ENCODE measurements at regions not wholly inside any gene's neighbourhood (a gene's known extent, or its start where the extent isn't known, plus 50 kb on each side); places are given as distances from the start of the nearest gene placed in this dataset.

- no peak overlapping the region for H3K4me3 ChIP-seq (ENCODE audit: low read depth, low read length)
- DNase-seq (ENCODE audit: low read depth) = no peak
- no peaks in the 10 kb centered on the region for H3K27me3 ChIP-seq (ENCODE audit: control insufficient read depth, insufficient read depth, low read length)
- CTCF ChIA-PET = no interaction called here
- H3K36me3 ChIP-seq (ENCODE audit: control insufficient read depth, insufficient read depth, low read length) = no peaks in the 10 kb centered on the region
- POLR2A ChIA-PET = no interaction called here
- TF ChIP-seq CTCF (IDR thresholded peaks at IDR 0.05; ENCODE audit: insufficient read depth, low read depth, low read length) = no peak
These were observed 149.7 kb downstream of the NMUR2 start for GRCh38 chr5:152255411-152255810.

- H3K4me3 ChIP-seq (ENCODE audit: low read depth, low read length) = no peak overlapping the region
- H3K36me3 ChIP-seq (ENCODE audit: control insufficient read depth, insufficient read depth, low read length) = no peaks in the 10 kb centered on the region
- DNase-seq (ENCODE audit: low read depth) = no peak
- POLR2A ChIA-PET = no interaction called here
- TF ChIP-seq CTCF (IDR thresholded peaks at IDR 0.05; ENCODE audit: insufficient read depth, low read depth, low read length) = no peak
- no peaks in the 10 kb centered on the region for H3K27me3 ChIP-seq (ENCODE audit: control insufficient read depth, insufficient read depth, low read length)
- CTCF ChIA-PET = interaction anchor here (0.6 to 0.7 kb wide), 2 partner anchors 25 to 314 kb away, joined by 3 read pairs; no protein-coding TSS in a partner anchor
These were observed 157.2 kb downstream of the NMUR2 start for GRCh38 chr5:152247850-152248385.

GRCh38 chr5:152246401-152246800 lies 158.7 kb downstream of the NMUR2 start:
- Histone ChIP-seq H3K4me3 (ENCODE audit: low read depth, low read length) (no peak overlapping the region), H3K36me3 (ENCODE audit: control insufficient read depth, insufficient read depth, low read length) (no peaks in the 10 kb centered on the region), H3K27me3 (ENCODE audit: control insufficient read depth, insufficient read depth, low read length) (no peaks in the 10 kb centered on the region)
- no peak for TF ChIP-seq CTCF (IDR thresholded peaks at IDR 0.05; ENCODE audit: insufficient read depth, low read depth, low read length)
- CTCF ChIA-PET = no interaction called here
- POLR2A ChIA-PET = no interaction called here
- no peak for DNase-seq (ENCODE audit: low read depth)

- no peaks in the 10 kb centered on the region for H3K36me3 ChIP-seq (ENCODE audit: control insufficient read depth, insufficient read depth, low read length)
- no peaks in the 10 kb centered on the region for H3K27me3 ChIP-seq (ENCODE audit: control insufficient read depth, insufficient read depth, low read length)
- DNase-seq (ENCODE audit: low read depth) = no peak
- no peak overlapping the region for H3K4me3 ChIP-seq (ENCODE audit: low read depth, low read length)
- no peak for TF ChIP-seq CTCF (IDR thresholded peaks at IDR 0.05; ENCODE audit: insufficient read depth, low read depth, low read length)
- ChIA-PET CTCF (no interaction called here), POLR2A (no interaction called here)
These were observed 167.5 kb downstream of the NMUR2 start for GRCh38 chr5:152237531-152237930.

GRCh38 chr5:152226191-152226590 lies 178.9 kb downstream of the NMUR2 start:
- Histone ChIP-seq H3K36me3 (ENCODE audit: control insufficient read depth, insufficient read depth, low read length) (no peaks in the 10 kb centered on the region), H3K27me3 (ENCODE audit: control insufficient read depth, insufficient read depth, low read length) (no peaks in the 10 kb centered on the region), H3K4me3 (ENCODE audit: low read depth, low read length) (no peak overlapping the region)
- ChIA-PET POLR2A (no interaction called here), CTCF (no interaction called here)
- DNase-seq (ENCODE audit: low read depth) = no peak
- no peak for TF ChIP-seq CTCF (IDR thresholded peaks at IDR 0.05; ENCODE audit: insufficient read depth, low read depth, low read length)

All from BJ (cell line).